ENCODE measurements at regions not wholly inside any gene's neighbourhood (a gene's known extent, or its start where the extent isn't known, plus 50 kb on each side); places are given as distances from the start of the nearest gene placed in this dataset.

- DNase-seq (ENCODE audit: low read depth), result no peak
These were observed 157.5 kb upstream of the ID2 start for GRCh38 chr2:8524388-8524787.

GRCh38 chr2:8524823-8525222 is 157.0 kb upstream of the ID2 start:
- no peak for DNase-seq (ENCODE audit: low read depth)

DNA sequence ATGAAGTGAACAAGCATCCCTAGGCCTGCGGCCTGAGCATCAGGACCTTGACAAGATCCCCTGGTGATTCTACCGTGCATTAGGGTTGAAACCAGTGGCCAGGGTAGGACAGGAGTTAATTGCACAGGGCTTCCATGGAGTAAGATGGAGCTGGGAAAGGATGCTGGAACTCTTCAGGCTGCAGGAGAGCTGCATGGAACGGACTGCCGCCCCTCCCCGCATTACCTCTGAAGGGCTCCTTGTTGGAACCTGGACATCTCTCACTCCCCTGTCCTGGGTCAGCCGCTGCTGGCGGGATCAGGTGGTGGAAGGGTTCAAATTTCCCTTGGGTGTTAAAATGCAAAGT is 156.6 kb upstream of the ID2 start:
- no peak for DNase-seq (ENCODE audit: low read depth)

- DNase-seq (ENCODE audit: low read depth), result peak; percentile 21
These were observed 156.1 kb upstream of the ID2 start for GRCh38 chr2:8525582-8526402.

- DNase-seq (ENCODE audit: low read depth), result no peak
These were observed 155.5 kb upstream of the ID2 start for GRCh38 chr2:8526403-8526696.

DNA sequence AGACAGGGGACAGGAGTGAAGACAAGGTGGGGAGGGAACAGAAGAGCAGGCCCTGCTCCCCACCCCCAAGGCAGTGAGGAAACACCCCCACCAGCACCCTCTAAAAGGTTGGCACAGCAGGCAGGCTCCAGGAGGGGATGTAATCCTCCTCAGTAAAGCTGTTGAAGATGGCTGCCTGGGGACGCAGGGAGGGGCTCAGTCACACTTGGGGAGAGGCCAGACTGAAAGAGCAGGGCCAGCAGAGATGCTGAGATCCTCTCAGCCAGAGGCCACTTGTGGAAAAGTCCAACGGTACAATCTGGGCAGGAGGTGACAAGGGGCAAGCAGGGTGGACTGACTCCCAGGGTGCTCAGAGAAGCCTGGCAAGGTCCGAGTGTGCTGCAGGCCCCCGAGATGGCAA is 154.8 kb upstream of the ID2 start:
- no peak for DNase-seq (ENCODE audit: low read depth)

- no peak for DNase-seq (ENCODE audit: low read depth)
These were observed 154.2 kb upstream of the ID2 start for GRCh38 chr2:8527676-8528075.

GRCh38 chr2:8528863-8529262 is 153.0 kb upstream of the ID2 start:
- DNase-seq (ENCODE audit: low read depth), result no peak

GRCh38 chr2:8529706-8530277 is 152.1 kb upstream of the ID2 start:
- DNase-seq (ENCODE audit: low read depth), result no peak

GRCh38 chr2:8531481-8531880 is 150.4 kb upstream of the ID2 start:
- DNase-seq (ENCODE audit: low read depth), result no peak

GRCh38 chr2:8532438-8532837 is 149.4 kb upstream of the ID2 start:
- no peak for DNase-seq (ENCODE audit: low read depth)

- no peak for DNase-seq (ENCODE audit: low read depth)
These were observed 147.9 kb upstream of the ID2 start for GRCh38 chr2:8533923-8534322.

DNA sequence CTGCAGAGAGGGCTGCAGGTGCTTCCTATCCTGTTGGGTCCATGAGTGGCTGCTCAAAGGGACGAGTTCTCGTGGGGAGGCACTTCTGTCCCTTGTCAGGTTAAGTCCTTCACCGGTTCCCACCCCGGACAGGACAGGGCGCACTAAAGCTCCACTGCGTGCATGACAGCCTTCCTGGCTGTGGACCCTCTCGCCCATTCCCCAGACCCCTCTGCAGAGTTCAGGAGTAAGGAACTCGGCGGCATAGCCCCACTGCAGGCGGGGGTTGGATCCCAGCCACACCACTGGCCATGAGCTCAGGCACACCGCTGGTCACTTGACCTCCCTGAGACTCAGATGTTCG is 147.5 kb upstream of the ID2 start:
- DNase-seq (ENCODE audit: low read depth), result no peak

DNA sequence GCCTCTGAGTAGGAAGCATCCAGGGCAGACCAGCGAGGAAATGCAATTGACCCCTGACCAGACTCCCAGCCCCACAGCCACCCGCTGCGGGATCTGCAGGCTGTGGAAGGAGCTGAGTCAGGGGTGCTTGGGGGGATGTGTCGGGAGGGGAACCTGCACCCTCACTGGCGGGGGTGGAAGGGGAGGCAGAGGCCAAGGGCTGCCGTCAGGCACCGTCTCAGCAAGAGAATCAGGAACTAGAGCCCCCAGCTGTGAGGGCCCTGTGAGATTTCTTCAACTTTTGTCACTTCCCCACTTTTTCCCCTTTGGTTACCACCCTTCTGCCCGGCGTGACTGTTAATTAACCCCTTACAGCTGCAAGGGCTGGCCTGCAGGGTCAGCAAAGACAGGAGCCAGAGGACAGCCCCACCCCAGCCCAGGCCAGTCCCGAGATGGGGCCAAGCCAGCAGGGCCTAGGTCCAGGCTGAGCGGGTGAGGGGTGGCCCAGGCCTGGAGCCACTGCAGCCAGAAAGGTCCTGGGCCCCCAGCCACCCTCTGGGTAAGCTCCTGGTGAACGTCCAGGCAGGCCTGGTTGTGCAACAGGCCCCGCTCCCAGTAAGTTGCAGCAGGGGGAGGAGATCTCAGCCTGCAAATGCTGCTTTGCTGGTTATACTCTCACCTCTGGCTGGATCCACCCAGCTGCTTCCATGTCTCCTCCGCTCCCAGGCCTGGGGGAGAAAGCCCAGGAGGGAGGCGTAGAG is 147.0 kb upstream of the ID2 start:
- no peak for DNase-seq (ENCODE audit: low read depth)

- no peak for DNase-seq (ENCODE audit: low read depth)
These were observed 146.4 kb upstream of the ID2 start for GRCh38 chr2:8535469-8535795.

DNA sequence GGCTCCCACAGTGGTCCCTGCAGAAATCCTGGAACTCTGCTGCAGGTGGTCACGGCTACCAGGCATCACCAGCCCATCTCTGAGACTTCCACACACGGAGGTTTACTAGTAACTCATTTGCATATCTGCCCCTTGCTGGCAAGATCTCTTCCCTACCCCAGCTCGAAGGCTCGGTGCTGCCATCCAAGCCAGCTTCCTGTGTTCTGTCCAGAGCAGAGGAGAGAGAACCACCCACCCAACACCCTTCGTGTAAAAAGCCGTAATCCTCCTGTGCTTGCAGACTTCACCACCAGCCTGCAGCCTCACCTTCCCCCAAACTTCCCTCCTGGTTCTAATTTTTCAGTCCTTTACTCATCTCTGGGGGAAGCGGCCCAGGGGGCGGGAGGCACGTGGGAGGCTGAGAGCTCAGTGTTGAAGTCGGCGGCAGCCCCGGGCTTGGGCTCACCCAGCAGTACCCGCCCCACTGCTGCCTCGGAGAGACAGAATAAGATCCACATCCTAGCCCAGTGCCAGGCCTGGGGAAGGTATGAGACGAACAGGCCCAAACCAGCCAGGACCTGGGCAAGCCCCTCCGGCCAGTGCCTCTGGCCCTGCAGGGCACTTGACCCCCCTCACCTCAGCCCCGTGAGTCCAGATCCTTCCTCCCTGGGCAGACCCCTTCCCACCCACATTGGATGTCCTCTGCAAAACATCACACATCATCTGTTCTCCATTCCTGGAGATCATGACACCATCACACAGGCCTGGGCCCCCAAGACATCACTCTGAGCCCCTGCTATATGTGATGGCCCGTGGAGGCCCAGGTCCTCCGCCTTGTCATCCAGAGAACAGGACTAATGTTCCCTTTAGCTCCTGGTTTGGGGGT is 145.8 kb upstream of the ID2 start:
- no peak for DNase-seq (ENCODE audit: low read depth)

GRCh38 chr2:8536686-8537561 is 144.9 kb upstream of the ID2 start:
- DNase-seq (ENCODE audit: low read depth), result no peak

DNA sequence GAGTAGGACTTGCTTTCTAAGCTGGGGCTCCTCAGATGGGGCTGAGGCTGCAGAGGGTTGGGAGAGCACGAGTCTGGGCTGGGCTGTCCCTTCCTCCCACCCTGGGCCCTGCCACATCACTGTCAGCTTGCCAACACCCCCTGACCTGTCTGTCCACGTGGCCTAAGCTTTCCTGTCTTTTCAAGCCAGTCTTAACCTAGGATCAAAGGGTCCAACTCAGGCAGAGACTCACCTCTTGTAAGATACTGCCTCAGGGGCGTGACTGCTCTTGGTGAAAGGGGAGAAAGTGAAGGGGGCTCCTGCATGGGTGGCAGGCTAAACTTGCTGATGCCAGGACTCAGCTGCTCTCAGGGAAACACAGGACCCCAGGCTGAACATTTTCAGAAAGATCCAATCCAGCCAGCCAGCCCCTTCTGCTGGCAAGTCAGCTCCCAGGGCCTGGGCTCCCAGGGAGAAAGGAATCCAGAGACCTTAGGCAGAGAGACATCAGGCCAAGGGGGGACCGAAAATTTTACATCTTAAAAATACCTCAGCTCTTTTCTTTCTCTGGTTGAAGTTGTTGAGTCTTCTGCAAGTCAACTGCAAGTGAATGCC is 144.2 kb upstream of the ID2 start:
- DNase-seq (ENCODE audit: low read depth), result no peak

DNA sequence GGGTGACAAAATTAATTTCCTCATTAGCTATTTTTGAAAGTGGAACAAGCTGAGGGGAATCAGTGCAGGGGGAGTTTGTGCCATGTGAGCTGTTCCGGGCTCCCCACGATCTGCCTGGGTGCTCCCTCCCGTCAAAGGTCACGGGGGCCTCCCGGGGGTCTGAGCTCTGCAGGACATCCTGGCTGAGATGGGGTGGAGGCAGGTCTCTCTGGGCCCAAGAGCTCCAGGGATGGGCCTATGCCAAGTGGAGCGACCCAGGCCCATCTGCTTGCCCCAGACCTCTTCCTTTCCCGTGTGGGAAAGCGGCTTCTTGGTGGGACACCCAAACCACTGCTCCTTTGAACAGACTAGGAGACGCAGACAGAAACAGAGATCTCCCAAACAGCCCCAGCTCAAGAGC is 143.3 kb upstream of the ID2 start:
- DNase-seq (ENCODE audit: low read depth), result no peak

- DNase-seq (ENCODE audit: low read depth), result no peak
These were observed 142.8 kb upstream of the ID2 start for GRCh38 chr2:8538931-8539621.
